Lower leg skin (tissue), 3 donors: ENCODE measurements at regions not wholly inside any gene's neighbourhood (a gene's known extent, or its start where the extent isn't known, plus 50 kb on each side); places are given as distances from the start of the nearest gene placed in this dataset.

Source experiments
- CTCF ChIP-seq, 3 donors: fragments of 450-650 bp; IDR thresholded peaks; one replicate each; pipeline ENCODE4 v1.5.1; 2016; ENCODE audit warnings: antibody characterized with exemption in 3 of 3, mild to moderate bottlenecking in 3 of 3, moderate library complexity in 2 of 3
- POLR2A ChIP-seq, 2 donors: fragments of 450-650 bp; IDR thresholded peaks; one replicate each; pipeline ENCODE4 v1.6.1; 2016 to 2017; ENCODE audit warnings: antibody characterized with exemption in 2 of 2, mild to moderate bottlenecking in 1 of 2, moderate library complexity in 1 of 2

- TF ChIP-seq CTCF (IDR thresholded peaks at IDR 0.05) (no peak), POLR2A (IDR thresholded peaks at IDR 0.05) (no peak)
Observed at GRCh38 chr3:163335429-163335828, 1742.9 kb downstream of the SI start.
